Type B pancreatic cell (in vitro differentiated cells): ENCODE measurements at regions not wholly inside any gene's neighbourhood (a gene's known extent, or its start where the extent isn't known, plus 50 kb on each side); places are given as distances from the start of the nearest gene placed in this dataset.

Experiments
- DNase-seq: peaks from one replicate; pipeline ENCODE4 v3.0.0; 2021; ENCODE audit warnings: mixed read lengths; ENCODE audit not compliant: unreplicated experiment; ENCODE audit errors: extremely low spot score
- H3K27ac Mint-ChIP-seq: 2 replicates; pipeline ENCODE4 v1.8.0; 2021; ENCODE audit warnings: mild to moderate bottlenecking, mixed read lengths
- H3K27me3 Mint-ChIP-seq: 2 replicates; pipeline ENCODE4 v1.8.0; 2021; ENCODE audit warnings: mixed read lengths
- H3K36me3 Mint-ChIP-seq: 2 replicates; pipeline ENCODE4 v1.8.0; 2021; ENCODE audit warnings: mixed read lengths
- H3K4me1 Mint-ChIP-seq: one replicate; pipeline ENCODE4 v1.8.0; 2021; ENCODE audit warnings: mixed read lengths; ENCODE audit not compliant: unreplicated experiment
- H3K4me3 Mint-ChIP-seq: 2 replicates; pipeline ENCODE4 v1.8.0; 2021; ENCODE audit warnings: mild to moderate bottlenecking, mixed read lengths
- H3K9me3 Mint-ChIP-seq: 2 replicates; pipeline ENCODE4 v1.8.0; 2021; ENCODE audit warnings: mixed read lengths
- CTCF ChIP-seq: fragments of 200-600 bp; sonication (generic); conservative IDR thresholded peaks from 2 replicates; pipeline ENCODE4 v1.5.0; 2021; ENCODE audit warnings: antibody characterized with exemption, mild to moderate bottlenecking

GRCh38 chr7:106419455-106420182, 134.8 kb upstream of the NAMPT start:
- H3K9me3 Mint-ChIP-seq: no peaks in the 10 kb centered on the region
- no peak overlapping the region for H3K27ac Mint-ChIP-seq
- no peak overlapping the region for H3K4me3 Mint-ChIP-seq
- H3K27me3 Mint-ChIP-seq: peaks cover 4% of the 10 kb centered on the region
- H3K36me3 Mint-ChIP-seq: peaks cover 3% of the 10 kb centered on the region
- no peak for DNase-seq
- peaks cover 13% of the 10 kb centered on the region for H3K4me1 Mint-ChIP-seq
- TF ChIP-seq CTCF: no peak

GRCh38 chr7:106418526-106418925, 133.7 kb upstream of the NAMPT start:
- Mint-ChIP-seq H3K9me3 (no peaks in the 10 kb centered on the region), H3K36me3 (peaks cover 3% of the 10 kb centered on the region), H3K27me3 (peaks cover 4% of the 10 kb centered on the region), H3K4me3 (no peak overlapping the region), H3K4me1 (peaks cover 9% of the 10 kb centered on the region), H3K27ac (peak overlapping the region; percentile 69)
- no peak for TF ChIP-seq CTCF
- no peak for DNase-seq

- peak overlapping the region; percentile 69 for H3K27ac Mint-ChIP-seq
Observed at GRCh38 chr7:106418094-106418493, 133.3 kb upstream of the NAMPT start.

DNA sequence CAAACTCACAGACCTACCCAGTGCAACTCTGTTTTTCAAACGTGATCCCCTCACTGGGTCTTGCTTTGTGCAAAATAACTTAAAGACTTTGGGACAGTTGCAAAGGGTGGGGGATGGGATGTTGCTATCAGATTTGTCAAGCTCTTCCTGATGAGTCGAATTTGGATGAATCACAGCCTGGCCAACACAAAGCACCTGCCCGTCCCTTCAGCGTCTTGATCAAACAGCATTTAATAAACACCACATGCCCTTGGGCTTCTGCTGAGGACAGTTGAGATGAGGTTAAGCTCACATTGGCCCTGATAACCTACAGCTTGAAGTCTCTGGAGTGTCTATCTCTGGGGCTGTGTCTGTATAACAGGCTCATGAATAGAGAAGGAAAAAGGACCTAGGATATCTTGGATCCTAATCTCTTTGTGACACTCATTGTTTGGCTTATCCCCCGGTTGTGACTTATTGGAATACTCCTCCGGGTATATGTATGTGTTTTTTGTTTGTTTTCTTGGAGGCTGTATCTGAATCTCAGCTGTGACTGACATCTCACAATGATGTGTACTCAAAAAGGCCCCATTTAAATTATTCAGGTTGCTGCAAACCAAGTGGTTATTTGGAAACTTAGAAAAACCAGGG, 132.6 kb upstream of the NAMPT start:
- Mint-ChIP-seq H3K4me3 (no peak overlapping the region), H3K4me1 (peaks cover 9% of the 10 kb centered on the region), H3K27ac (peak overlapping the region; percentile 76), H3K36me3 (peaks cover 3% of the 10 kb centered on the region), H3K27me3 (peaks cover 4% of the 10 kb centered on the region), H3K9me3 (no peaks in the 10 kb centered on the region)
- no peak for DNase-seq
- no peak for TF ChIP-seq CTCF

More at GRCh38 chr7:106418094-106418493, 133.3 kb upstream of the NAMPT start:
- TF ChIP-seq CTCF: no peak
- DNase-seq: no peak
- no peak overlapping the region for H3K4me3 Mint-ChIP-seq
- H3K27me3 Mint-ChIP-seq: peaks cover 4% of the 10 kb centered on the region
- peaks cover 9% of the 10 kb centered on the region for H3K4me1 Mint-ChIP-seq
- H3K36me3 Mint-ChIP-seq: peaks cover 3% of the 10 kb centered on the region
- H3K9me3 Mint-ChIP-seq: no peaks in the 10 kb centered on the region

- TF ChIP-seq CTCF: no peak
- Mint-ChIP-seq H3K4me1 (peaks cover 4% of the 10 kb centered on the region), H3K27ac (no peak overlapping the region), H3K9me3 (no peaks in the 10 kb centered on the region), H3K36me3 (peaks cover 3% of the 10 kb centered on the region), H3K4me3 (no peak overlapping the region), H3K27me3 (peaks cover 2% of the 10 kb centered on the region)
- no peak for DNase-seq
Observed at GRCh38 chr7:106416430-106416829, 131.6 kb upstream of the NAMPT start.
